ENCODE measurements at regions not wholly inside any gene's neighbourhood (a gene's known extent, or its start where the extent isn't known, plus 50 kb on each side); places are given as distances from the start of the nearest gene placed in this dataset.

DNA sequence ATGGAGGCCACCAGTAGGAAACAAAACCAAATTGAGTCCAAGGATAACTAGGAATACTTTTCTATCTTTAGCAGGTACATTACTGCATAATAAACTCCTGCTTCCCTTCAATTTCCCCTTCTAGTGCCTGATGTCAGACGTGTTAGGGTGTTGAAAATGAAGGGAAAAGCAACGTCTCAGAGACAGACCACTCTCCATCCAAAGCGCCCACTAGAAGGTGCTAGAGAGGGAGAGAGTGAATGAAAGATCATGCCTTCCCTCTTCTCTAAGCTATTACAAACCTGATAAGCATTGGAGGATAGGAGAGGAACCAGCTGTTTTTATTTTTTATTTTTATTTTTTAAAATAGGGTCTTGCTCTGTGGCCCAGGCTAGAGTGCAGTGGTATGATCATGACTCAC is 64.1 kb downstream of the ZNF641 start:
- DNase-seq = peak; percentile 2
- Mint-ChIP-seq H3K27ac (peak overlapping the region; percentile 75), H3K4me3 (no peak overlapping the region), H3K27me3 (no peaks in the 10 kb centered on the region), H3K36me3 (peaks cover 4% of the 10 kb centered on the region), H3K4me1 (peaks cover 9% of the 10 kb centered on the region), H3K9me3 (peaks cover 3% of the 10 kb centered on the region)

- peak; percentile 21 for DNase-seq
- H3K27ac Mint-ChIP-seq = peak overlapping the region; percentile 75
- H3K36me3 Mint-ChIP-seq = peaks cover 4% of the 10 kb centered on the region
- H3K4me1 Mint-ChIP-seq = peaks cover 9% of the 10 kb centered on the region
- H3K9me3 Mint-ChIP-seq = peaks cover 3% of the 10 kb centered on the region
- peaks cover 2% of the 10 kb centered on the region for H3K27me3 Mint-ChIP-seq
- H3K4me3 Mint-ChIP-seq = no peak overlapping the region
Observed at GRCh38 chr12:48285751-48286650, 64.7 kb downstream of the ZNF641 start.

DNA sequence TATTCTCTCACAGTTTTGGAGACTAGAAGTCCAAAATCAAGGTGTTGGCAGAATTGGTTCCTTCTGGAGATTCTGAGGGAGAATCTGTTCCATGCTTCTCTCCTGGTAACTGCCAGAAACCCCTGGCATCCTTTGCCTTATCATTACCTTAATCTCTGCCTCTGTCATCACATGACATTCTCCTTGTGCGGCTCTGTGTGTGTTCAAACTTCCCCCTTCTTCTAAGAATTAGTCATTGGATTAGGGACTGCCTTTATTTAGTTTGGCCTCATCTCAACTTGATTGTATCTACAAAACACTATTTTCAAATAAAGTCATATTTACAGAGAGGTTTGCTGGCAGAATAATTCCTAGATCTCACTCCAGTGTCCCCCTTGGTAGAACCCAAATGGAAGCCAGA is 68.9 kb downstream of the ZNF641 start:
- peaks cover 8% of the 10 kb centered on the region for H3K27me3 Mint-ChIP-seq
- H3K9me3 Mint-ChIP-seq = peaks cover 4% of the 10 kb centered on the region
- H3K4me3 Mint-ChIP-seq = no peak overlapping the region
- no peak for DNase-seq
- no peak overlapping the region for H3K27ac Mint-ChIP-seq
- H3K36me3 Mint-ChIP-seq = peaks cover 7% of the 10 kb centered on the region
- peaks cover 9% of the 10 kb centered on the region for H3K4me1 Mint-ChIP-seq

GRCh38 chr12:48280572-48280971 is 70.1 kb downstream of the ZNF641 start:
- H3K4me3 Mint-ChIP-seq = no peak overlapping the region
- H3K9me3 Mint-ChIP-seq = peaks cover 5% of the 10 kb centered on the region
- DNase-seq = no peak
- H3K4me1 Mint-ChIP-seq = no peaks in the 10 kb centered on the region
- H3K27ac Mint-ChIP-seq = no peak overlapping the region
- peaks cover 8% of the 10 kb centered on the region for H3K36me3 Mint-ChIP-seq
- peaks cover 8% of the 10 kb centered on the region for H3K27me3 Mint-ChIP-seq

GRCh38 chr12:48279601-48280000 is 71.1 kb downstream of the ZNF641 start:
- DNase-seq = no peak
- Mint-ChIP-seq H3K4me3 (no peak overlapping the region), H3K27ac (no peak overlapping the region), H3K36me3 (peaks cover 10% of the 10 kb centered on the region), H3K4me1 (no peaks in the 10 kb centered on the region), H3K27me3 (peaks cover 8% of the 10 kb centered on the region), H3K9me3 (peaks cover 8% of the 10 kb centered on the region)

- H3K27ac Mint-ChIP-seq = no peak overlapping the region
- H3K36me3 Mint-ChIP-seq = peaks cover 11% of the 10 kb centered on the region
- peaks cover 8% of the 10 kb centered on the region for H3K27me3 Mint-ChIP-seq
- H3K4me3 Mint-ChIP-seq = no peak overlapping the region
- H3K4me1 Mint-ChIP-seq = no peaks in the 10 kb centered on the region
- DNase-seq = no peak
- H3K9me3 Mint-ChIP-seq = peaks cover 8% of the 10 kb centered on the region
Observed at GRCh38 chr12:48279101-48279500, 71.6 kb downstream of the ZNF641 start.

DNA sequence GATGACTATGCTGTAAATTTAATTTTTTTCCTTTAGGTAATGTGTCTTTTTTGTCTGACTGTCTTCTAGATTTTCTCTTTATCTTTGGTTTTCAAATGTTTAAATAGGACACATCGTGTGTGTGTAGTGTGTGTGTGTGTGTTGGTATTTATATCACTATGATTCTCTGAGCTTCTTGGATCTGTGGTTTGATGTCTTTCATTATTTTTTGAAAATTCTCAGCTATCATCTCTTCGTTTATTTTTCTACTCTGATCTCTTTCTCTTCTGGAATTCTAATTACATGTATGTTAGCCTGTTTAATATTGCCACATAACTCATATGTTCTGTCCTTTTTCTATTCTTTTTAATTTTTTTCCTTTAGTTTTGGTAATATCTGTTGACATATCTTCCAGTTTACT is 73.5 kb upstream of the OR10AD1 start:
- no peak overlapping the region for H3K4me3 Mint-ChIP-seq
- H3K9me3 Mint-ChIP-seq = peaks cover 11% of the 10 kb centered on the region
- H3K27ac Mint-ChIP-seq = no peak overlapping the region
- H3K27me3 Mint-ChIP-seq = peaks cover 8% of the 10 kb centered on the region
- H3K36me3 Mint-ChIP-seq = peaks cover 13% of the 10 kb centered on the region
- no peaks in the 10 kb centered on the region for H3K4me1 Mint-ChIP-seq
- no peak for DNase-seq

- peaks cover 14% of the 10 kb centered on the region for H3K27me3 Mint-ChIP-seq
- DNase-seq = no peak
- H3K9me3 Mint-ChIP-seq = no peaks in the 10 kb centered on the region
- no peak overlapping the region for H3K27ac Mint-ChIP-seq
- H3K36me3 Mint-ChIP-seq = no peaks in the 10 kb centered on the region
- H3K4me1 Mint-ChIP-seq = no peaks in the 10 kb centered on the region
- no peak overlapping the region for H3K4me3 Mint-ChIP-seq
Observed at GRCh38 chr12:48266826-48267225, 63.7 kb upstream of the OR10AD1 start.

- Mint-ChIP-seq H3K4me1 (no peaks in the 10 kb centered on the region), H3K4me3 (no peak overlapping the region), H3K9me3 (no peaks in the 10 kb centered on the region), H3K27me3 (peaks cover 10% of the 10 kb centered on the region), H3K27ac (no peak overlapping the region), H3K36me3 (no peaks in the 10 kb centered on the region)
- DNase-seq = no peak
Observed at GRCh38 chr12:48265777-48266176, 62.7 kb upstream of the OR10AD1 start.

DNA sequence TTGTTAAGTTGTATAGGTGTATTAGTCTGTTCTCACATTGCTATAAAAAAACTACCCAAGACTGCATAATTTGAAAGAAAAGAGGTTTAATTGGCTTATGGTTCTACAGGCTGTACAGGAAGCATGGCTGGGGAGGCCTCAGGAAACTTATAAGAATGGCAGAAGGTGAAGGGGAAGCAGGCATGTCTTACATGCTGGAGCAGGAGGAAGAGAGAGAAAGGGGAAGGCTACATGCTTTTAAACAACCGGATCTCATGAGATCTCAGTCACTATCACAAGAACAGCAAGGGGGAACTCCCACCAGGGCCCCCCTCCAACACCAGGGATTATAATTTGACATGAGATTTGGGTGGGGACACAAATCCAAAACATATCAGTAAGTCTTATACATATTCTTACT is 60.5 kb upstream of the OR10AD1 start:
- no peaks in the 10 kb centered on the region for H3K36me3 Mint-ChIP-seq

GRCh38 chr12:48261773-48262172 is 58.7 kb upstream of the OR10AD1 start:
- Mint-ChIP-seq H3K27me3 (no peaks in the 10 kb centered on the region), H3K4me1 (no peaks in the 10 kb centered on the region), H3K36me3 (no peaks in the 10 kb centered on the region), H3K9me3 (no peaks in the 10 kb centered on the region), H3K4me3 (no peak overlapping the region), H3K27ac (no peak overlapping the region)
- no peak for DNase-seq

More for the DNA sequence above, 60.5 kb upstream of the OR10AD1 start:
- no peaks in the 10 kb centered on the region for H3K4me1 Mint-ChIP-seq
- H3K27me3 Mint-ChIP-seq = peaks cover 10% of the 10 kb centered on the region
- no peak overlapping the region for H3K27ac Mint-ChIP-seq
- no peak for DNase-seq
- H3K4me3 Mint-ChIP-seq = no peak overlapping the region
- H3K9me3 Mint-ChIP-seq = no peaks in the 10 kb centered on the region

All from activated naive CD8-positive, alpha-beta T cell treated with anti-CD3 and anti-CD28 coated beads for 36 hours (primary cell).